ENCODE measurements at regions not wholly inside any gene's neighbourhood (a gene's known extent, or its start where the extent isn't known, plus 50 kb on each side); places are given as distances from the start of the nearest gene placed in this dataset.

DNA sequence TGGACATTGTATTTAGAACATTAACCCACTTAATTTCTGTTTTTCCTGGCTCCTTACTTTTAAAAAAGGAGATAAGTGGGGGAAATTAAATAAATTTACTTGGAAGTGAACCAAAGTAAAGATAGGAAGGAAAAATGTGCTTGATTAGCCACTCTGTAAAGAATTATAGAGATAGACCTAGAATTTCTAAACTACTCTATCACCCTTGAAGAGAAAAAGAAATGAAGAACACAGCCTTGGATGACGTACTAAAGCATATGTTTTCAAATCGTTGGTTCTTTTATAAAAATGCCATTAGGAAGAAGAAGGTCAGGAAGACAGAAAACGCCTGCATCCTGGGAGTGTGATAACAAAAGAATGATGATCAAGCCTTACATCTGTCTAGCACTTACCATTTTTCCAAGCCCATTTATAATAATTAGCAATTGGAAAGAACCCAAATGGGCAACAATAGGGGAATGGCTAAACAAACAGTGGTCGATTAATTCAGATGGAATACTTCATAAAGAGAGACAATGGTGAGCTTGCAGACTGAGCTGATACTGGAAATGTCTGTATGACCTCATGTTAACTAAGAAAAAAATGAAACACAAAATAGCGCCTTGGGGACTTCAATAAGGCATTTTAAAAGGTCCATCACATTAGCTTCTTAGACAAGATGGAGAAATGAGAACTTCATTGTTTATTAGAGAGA is 81.0 kb upstream of the LRRC55 start:
- no peak overlapping the region for H3K4me3 ChIP-seq (ENCODE audit: low read length)
- no peak for DNase-seq (ENCODE audit: low read depth)
- TF ChIP-seq, protein P1, sequence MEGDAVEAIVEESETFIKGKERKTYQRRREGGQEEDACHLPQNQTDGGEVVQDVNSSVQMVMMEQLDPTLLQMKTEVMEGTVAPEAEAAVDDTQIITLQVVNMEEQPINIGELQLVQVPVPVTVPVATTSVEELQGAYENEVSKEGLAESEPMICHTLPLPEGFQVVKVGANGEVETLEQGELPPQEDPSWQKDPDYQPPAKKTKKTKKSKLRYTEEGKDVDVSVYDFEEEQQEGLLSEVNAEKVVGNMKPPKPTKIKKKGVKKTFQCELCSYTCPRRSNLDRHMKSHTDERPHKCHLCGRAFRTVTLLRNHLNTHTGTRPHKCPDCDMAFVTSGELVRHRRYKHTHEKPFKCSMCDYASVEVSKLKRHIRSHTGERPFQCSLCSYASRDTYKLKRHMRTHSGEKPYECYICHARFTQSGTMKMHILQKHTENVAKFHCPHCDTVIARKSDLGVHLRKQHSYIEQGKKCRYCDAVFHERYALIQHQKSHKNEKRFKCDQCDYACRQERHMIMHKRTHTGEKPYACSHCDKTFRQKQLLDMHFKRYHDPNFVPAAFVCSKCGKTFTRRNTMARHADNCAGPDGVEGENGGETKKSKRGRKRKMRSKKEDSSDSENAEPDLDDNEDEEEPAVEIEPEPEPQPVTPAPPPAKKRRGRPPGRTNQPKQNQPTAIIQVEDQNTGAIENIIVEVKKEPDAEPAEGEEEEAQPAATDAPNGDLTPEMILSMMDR (conservative IDR thresholded peaks at IDR 0.05; ENCODE audit: low read length) = no peak

DNA sequence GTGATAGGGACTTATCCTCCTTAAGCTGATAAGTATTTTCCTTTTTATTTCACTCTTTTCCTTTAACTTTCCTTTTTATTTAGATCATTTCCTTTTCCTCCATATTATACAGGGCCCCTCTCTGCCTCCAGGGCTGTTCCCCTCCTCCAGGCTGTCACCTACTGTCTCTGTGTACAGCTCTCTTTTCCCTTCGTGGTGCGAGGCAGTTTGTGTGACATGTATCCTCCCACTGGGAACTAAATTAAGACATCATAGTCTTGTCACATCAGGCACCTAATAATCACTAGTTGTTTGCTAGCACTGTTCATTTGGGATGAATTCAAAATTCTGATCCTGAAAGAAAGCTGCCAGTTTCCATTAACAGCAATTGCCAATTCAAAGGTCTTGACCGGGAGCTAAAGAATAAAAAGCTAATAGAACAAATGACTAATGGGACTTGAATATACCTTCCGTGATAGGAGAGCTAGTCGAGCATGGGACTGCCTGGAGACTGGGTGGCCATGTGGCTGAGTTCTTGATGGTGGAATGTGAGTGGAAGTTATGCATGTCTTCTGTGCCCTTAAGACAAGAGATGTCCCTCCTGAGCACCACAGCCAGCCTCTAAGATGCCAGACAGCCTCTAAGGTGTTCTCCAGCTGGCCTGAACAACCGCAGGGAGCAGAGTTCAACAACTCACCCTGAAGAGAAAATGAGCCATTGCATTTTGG is 77.7 kb upstream of the LRRC55 start:
- TF ChIP-seq, protein P1 (conservative IDR thresholded peaks at IDR 0.05; ENCODE audit: low read length) = no peak

DNA sequence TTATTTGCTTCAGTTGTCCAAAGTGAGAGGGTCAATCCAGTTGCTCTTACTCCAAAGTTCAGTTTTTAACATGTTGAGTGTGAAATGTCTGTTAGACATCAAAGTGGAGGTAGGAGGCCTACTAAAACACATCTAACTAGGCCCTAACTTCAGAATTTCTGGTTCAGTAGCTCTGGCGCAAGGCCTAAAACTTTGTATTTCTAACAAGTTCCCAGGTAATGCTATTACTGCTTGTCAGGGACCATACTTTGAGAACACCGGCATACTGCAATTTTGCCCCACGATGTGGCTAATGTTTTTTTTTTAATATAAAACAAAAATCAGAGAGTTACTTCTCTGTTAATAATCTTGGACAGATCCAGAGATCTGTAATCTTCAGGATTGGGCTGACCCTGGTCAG is 72.4 kb upstream of the LRRC55 start:
- TF ChIP-seq, protein P1 (conservative IDR thresholded peaks at IDR 0.05; ENCODE audit: low read length) = no peak
- no peak for DNase-seq (ENCODE audit: low read depth)
- H3K4me3 ChIP-seq (ENCODE audit: low read length) = no peak overlapping the region

More for the DNA sequence above, 77.7 kb upstream of the LRRC55 start:
- H3K4me3 ChIP-seq (ENCODE audit: low read length) = no peak overlapping the region
- DNase-seq (ENCODE audit: low read depth) = no peak

DNA sequence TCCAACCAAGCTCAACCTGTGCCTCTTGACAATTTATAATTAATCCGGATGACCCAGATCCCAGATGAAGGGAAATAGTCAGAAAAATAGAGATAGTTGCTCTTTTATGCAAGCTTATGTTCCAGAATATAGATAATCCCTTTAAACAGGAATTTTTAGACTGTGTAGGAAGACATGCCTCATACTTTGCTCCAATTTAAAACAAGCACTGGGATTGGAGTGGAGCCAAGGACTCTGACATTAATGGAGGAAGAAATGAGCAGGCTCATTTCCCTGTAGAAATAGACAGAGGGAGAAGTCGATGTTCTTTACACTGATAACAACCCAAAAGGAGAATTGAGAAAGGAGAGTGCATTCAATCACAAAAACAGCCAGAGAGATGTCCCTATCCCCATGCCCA is 70.1 kb upstream of the LRRC55 start:
- H3K4me3 ChIP-seq (ENCODE audit: low read length) = no peak overlapping the region
- TF ChIP-seq, protein P1 (conservative IDR thresholded peaks at IDR 0.05; ENCODE audit: low read length) = no peak
- no peak for DNase-seq (ENCODE audit: low read depth)

DNA sequence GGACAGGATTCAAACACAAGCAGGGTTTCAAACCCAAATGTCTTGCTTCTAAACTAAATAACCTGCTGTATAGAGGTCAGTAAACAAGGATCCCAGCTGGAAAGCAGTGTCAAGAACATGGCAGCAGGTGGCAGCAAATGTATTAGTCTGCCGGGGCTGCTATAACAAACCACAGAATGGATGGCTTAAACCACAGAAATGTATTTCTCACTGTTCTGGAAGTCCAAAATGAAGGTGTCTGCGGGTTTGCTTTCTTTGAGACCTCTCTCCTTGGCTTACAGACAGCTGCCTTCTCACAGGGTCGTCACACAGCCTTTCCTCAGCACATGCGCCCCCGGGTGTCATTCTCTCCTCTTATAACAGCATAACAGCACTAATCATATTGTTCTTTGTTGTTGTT is 65.1 kb upstream of the LRRC55 start:
- TF ChIP-seq, protein P1 (conservative IDR thresholded peaks at IDR 0.05; ENCODE audit: low read length) = peak; percentile 51
- peak; percentile 55 for DNase-seq (ENCODE audit: low read depth)

DNA sequence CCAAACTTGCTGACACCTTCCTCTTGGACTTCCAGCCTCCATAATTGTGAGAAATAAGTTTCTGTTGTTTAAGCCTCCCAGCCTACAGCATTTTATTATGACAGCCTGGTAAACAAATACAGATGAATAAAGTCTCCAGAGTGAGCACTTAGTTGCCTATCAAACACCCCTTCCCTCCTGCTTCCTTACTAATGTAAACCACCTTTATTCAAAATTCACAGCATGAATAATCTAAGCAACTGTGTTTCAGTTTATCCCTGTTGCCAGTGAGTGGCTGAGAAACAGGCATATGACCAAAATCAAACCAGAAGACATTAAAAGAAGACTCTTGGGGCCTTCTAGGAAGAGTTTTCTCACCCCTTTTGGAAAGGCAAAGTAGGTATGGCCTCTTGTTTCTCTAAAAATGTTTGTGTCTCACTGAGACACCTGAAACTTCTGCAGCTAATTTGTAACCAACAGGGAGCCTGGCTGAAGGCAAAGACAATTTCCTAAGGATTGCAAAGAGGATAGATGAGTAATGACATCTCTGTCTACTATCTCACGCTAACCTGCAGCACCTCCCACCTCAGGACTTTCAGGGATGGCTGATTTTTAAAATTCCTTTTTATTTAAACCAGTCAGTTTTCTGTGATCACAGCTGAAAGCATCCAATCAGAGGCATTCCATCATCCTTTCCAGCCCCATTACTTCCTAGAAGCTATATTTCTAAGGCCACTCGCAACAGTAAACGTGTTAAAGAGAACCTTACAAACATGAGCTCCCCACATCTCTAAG is 61.4 kb upstream of the LRRC55 start:
- TF ChIP-seq, protein P1 (conservative IDR thresholded peaks at IDR 0.05; ENCODE audit: low read length) = no peak
- DNase-seq (ENCODE audit: low read depth) = no peak
- H3K4me3 ChIP-seq (ENCODE audit: low read length) = no peak overlapping the region

More for the DNA sequence above, 65.1 kb upstream of the LRRC55 start:
- no peak overlapping the region for H3K4me3 ChIP-seq (ENCODE audit: low read length)
